ENCODE measurements at regions not wholly inside any gene's neighbourhood (a gene's known extent, or its start where the extent isn't known, plus 50 kb on each side); places are given as distances from the start of the nearest gene placed in this dataset.
A peak's percentile ranks its signal among the peaks of the same experiment; 100 is the strongest.

- Histone ChIP-seq H4K8ac (ENCODE audit: low read depth in 2 of 2, low read length in 2 of 2) (no peak overlapping the region), H3K9ac (ENCODE audit: low read depth, low read length) (no peak overlapping the region), H2BK5ac (ENCODE audit: low read depth, low read length, poor library complexity, severe bottlenecking) (no peak overlapping the region), H3K4me1 (ENCODE audit: control insufficient read depth, insufficient read depth, low read length) (no peaks in the 10 kb centered on the region), H2AK5ac (ENCODE audit: low read depth, low read length) (no peak overlapping the region), H2BK15ac (ENCODE audit: low read depth, low read length) (no peak overlapping the region), H4K20me1 (ENCODE audit: insufficient read depth, low read length) (no peaks in the 10 kb centered on the region), H2BK20ac (ENCODE audit: low read depth, low read length) (peak overlapping the region; percentile 6; the same call in 1 of the 2 replicates), H3K23ac (ENCODE audit: low read depth, low read length) (no peak overlapping the region), H3K36me3 (ENCODE audit: control insufficient read depth, insufficient read depth, low read length) (no peaks in the 10 kb centered on the region), H3K56ac (ENCODE audit: extremely low read depth, insufficient read depth, low read length) (no peak overlapping the region), H3K4ac (ENCODE audit: low read depth, low read length) (no peak overlapping the region), H3K9me1 (ENCODE audit: insufficient read depth, low read length) (no peaks in the 10 kb centered on the region), H3K18ac (ENCODE audit: low read depth, low read length) (no peak overlapping the region), H3K27me3 (ENCODE audit: control insufficient read depth, insufficient read depth, low read length) (no peaks in the 10 kb centered on the region), H3K4me3 (ENCODE audit: insufficient read depth, low read depth, low read length) (no peak overlapping the region), H2AFZ (replicated peaks; ENCODE audit: low read length, poor library complexity) (no peak overlapping the region), H3K79me1 (ENCODE audit: low read depth in 1 of 2, low read length in 2 of 2) (no peaks in the 10 kb centered on the region), H4K5ac (ENCODE audit: low read depth, low read length) (no peak overlapping the region), H3K14ac (replicated peaks; ENCODE audit: low read depth, low read length) (no peak overlapping the region), H2BK120ac (ENCODE audit: low read depth, low read length) (no peak overlapping the region), H2AK9ac (replicated peaks; ENCODE audit: low read depth, low read length, poor library complexity) (no peak overlapping the region), H4K91ac (ENCODE audit: insufficient read depth, low read depth, low read length) (no peak overlapping the region), H3K27ac (ENCODE audit: insufficient read depth, low read length) (no peak overlapping the region), H3K4me2 (ENCODE audit: low read depth, low read length) (no peak overlapping the region), H3K9me3 (ENCODE audit: control insufficient read depth, insufficient read depth, low read length) (no peaks in the 10 kb centered on the region)
- CTCF ChIA-PET, result no interaction called here
- ATAC-seq (ENCODE audit: low read depth), result no peak
- DNase-seq, result no peak
- in situ Hi-C loops (cut with MboI; ENCODE audit: low sequenced_read_pairs) (no loop called here), dilution Hi-C loops (cut with HindIII; ENCODE audit: low sequenced_read_pairs, unreplicated experiment) (no loop called here), intact Hi-C loops (cut with micrococcal nuclease) (loop anchor here (10.0 kb wide), 1 partner anchor 404 kb away; no protein-coding TSS in a partner anchor)
- TF ChIP-seq NFE2L2 (IDR thresholded peaks at IDR 0.05; ENCODE audit: low read depth, low read length) (no peak), MAFK (IDR thresholded peaks at IDR 0.05; ENCODE audit: low read depth, low read length) (no peak), RCOR1 (IDR thresholded peaks at IDR 0.05; ENCODE audit: insufficient replicate concordance, low read length) (no peak), ELK1 (IDR thresholded peaks at IDR 0.05; ENCODE audit: borderline replicate concordance, low read depth, low read length) (no peak), RFX5 (IDR thresholded peaks at IDR 0.05; ENCODE audit: low read depth, low read length) (no peak), CTCF (conservative IDR thresholded peaks at IDR 0.05; ENCODE audit: low read depth, low read length) (no peak), USF2 (IDR thresholded peaks at IDR 0.05; ENCODE audit: low read depth, low read length) (no peak), CHD1 (IDR thresholded peaks at IDR 0.05; ENCODE audit: low read depth, low read length) (no peak), RAD21 (IDR thresholded peaks at IDR 0.05; ENCODE audit: low read length) (no peak)
- POLR2A ChIA-PET (ENCODE audit: unreplicated experiment), result no interaction called here
- WGBS, 2 experiments (ENCODE audit: extremely low coverage in 2 of 2, insufficient read length in 1 of 2), result 57% methylated on average over 1 of the region's 2 CpGs; no CpG with 5 or more reads in 1 of the 2 experiments
- BruUV-seq (replicated peaks), result no TSS peak
Measured at GRCh38 chr9:2320632-2321031, 301.0 kb upstream of the VLDLR start.

Measured in IMR-90 (cell line).